ENCODE measurements at regions not wholly inside any gene's neighbourhood (a gene's known extent, or its start where the extent isn't known, plus 50 kb on each side); places are given as distances from the start of the nearest gene placed in this dataset.
"Not testable (repeated sequence)": the region's sequence is repeated elsewhere in the genome, so short reads cannot be mapped to it uniquely, and the experiment has no call there.

DNA sequence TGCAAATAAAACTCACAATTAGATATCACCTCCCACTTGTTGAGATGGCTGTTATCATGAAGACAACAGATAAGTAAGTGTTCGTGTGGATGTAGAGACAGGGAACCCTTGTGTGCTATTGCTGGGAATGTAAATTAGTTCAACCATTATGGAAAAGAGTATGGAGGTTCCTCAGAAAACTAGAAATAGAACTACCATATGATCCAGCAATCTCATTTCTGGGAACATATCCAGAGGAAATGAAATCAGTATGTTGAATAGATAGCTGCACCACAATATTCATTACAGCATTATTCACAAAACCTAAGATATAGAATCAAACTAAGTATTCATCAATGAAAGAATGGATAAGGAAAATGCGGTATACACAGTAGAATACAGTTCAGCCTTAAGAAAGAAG, 418.7 kb upstream of the CNTN6 start:
- no peak for DNase-seq

- no peak for DNase-seq
These were observed 417.0 kb upstream of the CNTN6 start for GRCh38 chr3:675846-676245.

GRCh38 chr3:683770-684169, 409.1 kb upstream of the CNTN6 start:
- no peak for DNase-seq

DNA sequence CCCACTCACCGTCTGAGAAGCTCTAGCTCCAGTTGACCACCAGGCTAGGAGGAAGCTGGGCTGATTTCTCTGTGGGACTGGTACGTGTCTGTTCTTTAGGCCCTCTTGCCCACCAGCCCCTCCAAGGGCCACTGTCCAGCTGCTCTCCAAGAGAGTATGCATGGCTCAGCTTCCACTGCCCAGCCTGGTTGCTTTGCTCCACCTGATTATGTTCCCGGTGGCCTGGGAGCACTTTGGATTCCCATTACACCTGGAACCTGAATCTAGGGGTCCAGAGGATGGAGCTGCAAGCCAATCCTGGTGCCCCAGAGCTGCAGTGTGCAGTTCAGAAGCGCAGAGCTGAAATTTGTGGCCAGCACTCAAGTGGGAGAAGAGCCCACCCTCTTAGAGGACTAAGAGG, 402.1 kb upstream of the CNTN6 start:
- DNase-seq = no peak

- DNase-seq = no peak
These were observed 392.3 kb upstream of the CNTN6 start for GRCh38 chr3:700514-700913.

GRCh38 chr3:707041-707440, 385.8 kb upstream of the CNTN6 start:
- DNase-seq = no peak

- DNase-seq = no peak
These were observed 379.7 kb upstream of the CNTN6 start for GRCh38 chr3:713006-713621.

- no peak for DNase-seq
These were observed 378.7 kb upstream of the CNTN6 start for GRCh38 chr3:713947-714620.

GRCh38 chr3:721086-721485, 371.7 kb upstream of the CNTN6 start:
- DNase-seq = no peak

- no peak for DNase-seq
These were observed 360.4 kb upstream of the CNTN6 start for GRCh38 chr3:732326-732928.

- no peak for DNase-seq
These were observed 359.5 kb upstream of the CNTN6 start for GRCh38 chr3:733313-733712.

GRCh38 chr3:757711-758110, 335.1 kb upstream of the CNTN6 start:
- no peak for DNase-seq

- no peak for DNase-seq
These were observed 333.7 kb upstream of the CNTN6 start for GRCh38 chr3:759106-759505.

GRCh38 chr3:773433-773832, 319.4 kb upstream of the CNTN6 start:
- not testable (repeated sequence) for DNase-seq

- DNase-seq = no peak
These were observed 317.5 kb upstream of the CNTN6 start for GRCh38 chr3:775178-775880.

- DNase-seq = no peak
These were observed 312.3 kb upstream of the CNTN6 start for GRCh38 chr3:780505-780904.

DNA sequence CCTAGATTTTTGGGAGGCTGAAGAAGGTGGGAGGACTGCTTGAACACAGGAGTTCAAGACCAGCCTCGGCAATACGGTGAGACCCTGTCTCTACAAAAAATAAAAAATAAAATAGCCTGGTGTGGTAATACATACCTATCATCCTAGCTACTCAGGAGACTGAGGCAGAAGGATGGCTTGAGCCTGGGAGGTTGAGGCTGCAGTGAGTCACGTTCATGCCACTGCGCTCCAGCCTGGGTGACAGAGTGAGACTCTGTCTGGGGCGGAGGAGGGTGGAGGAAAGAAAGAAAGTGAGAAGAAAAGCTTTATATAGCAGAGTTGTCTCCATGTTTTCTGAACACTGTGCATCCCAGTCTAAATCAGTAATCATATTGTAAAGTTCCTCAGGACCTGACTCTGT, 301.4 kb upstream of the CNTN6 start:
- no peak for DNase-seq

DNA sequence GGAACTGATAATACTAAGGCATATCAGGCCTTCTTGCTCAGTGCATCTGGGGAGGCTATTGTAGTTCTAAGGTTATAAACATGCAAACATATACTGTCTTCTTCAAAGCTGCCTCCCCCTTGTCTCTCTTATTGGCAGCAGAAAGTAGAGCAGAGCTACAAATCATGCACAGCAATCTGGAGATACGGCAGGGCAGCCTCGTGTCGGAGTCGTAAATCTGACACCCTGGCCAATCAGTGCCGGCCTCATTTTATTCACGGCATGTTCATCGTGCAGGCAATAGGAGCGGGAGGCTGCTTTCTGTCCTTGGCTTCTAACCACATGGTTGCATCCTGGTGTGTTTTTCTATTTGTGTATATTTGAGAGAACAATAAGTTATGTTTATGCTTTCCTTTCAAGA, 300.2 kb upstream of the CNTN6 start:
- DNase-seq = no peak

- DNase-seq = no peak
These were observed 288.6 kb upstream of the CNTN6 start for GRCh38 chr3:804211-804610.

DNA sequence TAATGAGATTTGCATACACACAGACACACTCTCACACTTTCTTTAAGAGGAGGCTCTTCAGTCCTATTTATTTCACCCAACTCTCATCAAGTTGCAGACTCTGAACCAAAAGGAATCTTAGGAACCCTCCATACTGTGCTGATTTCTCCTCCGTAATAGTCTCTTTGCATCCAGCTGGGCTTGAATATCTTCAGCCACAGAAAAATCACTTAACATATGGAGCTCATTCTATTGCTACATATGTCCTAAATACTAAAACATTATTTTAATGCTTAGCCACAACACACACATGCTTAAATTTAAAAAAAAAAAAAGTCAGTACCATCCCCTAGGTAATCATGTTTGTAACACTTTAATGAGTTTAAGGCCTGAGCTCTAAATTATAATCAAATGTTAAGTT, 287.5 kb upstream of the CNTN6 start:
- DNase-seq = no peak

DNA sequence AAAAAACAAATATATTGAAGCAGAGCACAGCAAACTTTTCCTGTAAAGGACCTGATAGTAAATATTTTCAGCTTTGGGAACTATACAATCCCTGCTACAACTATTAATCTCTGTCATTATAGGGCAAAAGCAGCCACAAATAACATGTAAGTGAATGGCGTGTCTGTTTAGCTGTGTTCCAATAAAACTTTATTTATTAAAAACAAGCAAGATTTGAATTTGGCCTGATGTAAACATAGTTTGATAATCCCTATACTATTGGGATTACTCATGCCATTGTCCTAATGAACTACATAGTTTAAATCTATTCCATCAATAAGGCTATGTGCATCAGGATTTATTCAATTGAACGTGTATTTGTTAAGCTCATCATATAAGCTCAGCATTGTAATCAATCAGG, 286.8 kb upstream of the CNTN6 start:
- DNase-seq = no peak

DNA sequence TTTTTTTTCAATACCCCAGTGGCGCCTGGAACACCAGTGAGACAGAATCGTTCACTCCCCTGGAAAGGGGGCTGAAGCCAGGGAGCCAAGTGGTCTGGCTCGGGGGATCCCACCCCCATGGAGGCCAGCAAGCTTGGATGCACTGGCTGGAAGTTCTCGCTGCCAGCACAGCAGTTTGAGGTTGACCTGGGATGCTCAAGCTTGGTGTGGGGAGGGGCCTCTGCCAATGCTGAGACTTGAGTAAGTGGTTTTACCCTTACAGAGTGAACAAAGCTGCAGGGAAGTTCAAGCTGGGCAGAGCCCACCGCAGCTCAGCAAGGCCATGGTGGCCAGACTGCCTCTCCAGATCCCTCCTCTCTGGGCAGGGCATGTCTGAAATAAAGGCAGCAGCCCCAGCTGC, 276.2 kb upstream of the CNTN6 start:
- no peak for DNase-seq

- DNase-seq = no peak
These were observed 258.1 kb upstream of the CNTN6 start for GRCh38 chr3:834679-835078.

DNA sequence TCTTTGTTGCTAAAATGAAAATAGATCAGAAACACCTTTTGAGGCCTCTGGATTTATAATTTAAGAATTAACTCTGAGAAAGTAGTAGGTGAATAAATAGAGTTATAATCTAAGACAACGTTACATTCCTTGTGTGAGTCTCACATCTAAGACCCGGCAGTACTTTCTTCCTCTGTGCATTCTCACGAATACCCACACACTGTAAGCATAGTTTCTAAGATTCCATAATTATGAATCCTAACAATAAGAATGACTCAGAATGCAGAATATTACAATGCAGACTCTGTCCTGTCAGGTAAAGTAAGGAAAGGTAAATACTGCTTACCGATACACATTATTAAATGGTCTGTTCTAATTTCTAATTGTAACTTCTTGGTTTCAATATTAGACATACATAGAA, 257.7 kb upstream of the CNTN6 start:
- no peak for DNase-seq

All from stimulated activated CD8-positive, alpha-beta memory T cell treated with anti-CD3 and anti-CD28 coated beads, Interleukin-4, amount 100 ng/mL, for 48 hours (primary cell).